SU-DHL-6 (cell line): ENCODE measurements at regions not wholly inside any gene's neighbourhood (a gene's known extent, or its start where the extent isn't known, plus 50 kb on each side); places are given as distances from the start of the nearest gene placed in this dataset.

Experiments
- H2AFZ ChIP-seq: fragments of 200-600 bp; sonication (generic); 2 replicates; pipeline ENCODE4 v1.6.1; 2014; ENCODE audit warnings: low read depth, mild to moderate bottlenecking, moderate library complexity, mixed read lengths, antibody characterized with exemption, low read length; ENCODE audit not compliant: severe bottlenecking
- H3F3A ChIP-seq: fragments of 200-600 bp; shearing (Covaris generic); 2 replicates; pipeline ENCODE4 v1.6.0; 2016; ENCODE audit warnings: antibody characterized with exemption, mild to moderate bottlenecking; ENCODE audit not compliant: insufficient read depth
- H3K27ac ChIP-seq: fragments of 200-600 bp; sonication (generic); 2 replicates; pipeline ENCODE4 v1.5.1; 2016; ENCODE audit warnings: low read depth, mild to moderate bottlenecking, low read length, moderate library complexity, mixed read lengths
- H3K27me3 ChIP-seq: fragments of 200-600 bp; sonication (generic), shearing (Covaris generic); 2 replicates; pipeline ENCODE4 v1.6.0; 2014; ENCODE audit warnings: mild to moderate bottlenecking, low read length
- H3K36me3 ChIP-seq: fragments of 200-600 bp; sonication (generic); 2 replicates; pipeline ENCODE4 v1.6.1; 2014; ENCODE audit warnings: mild to moderate bottlenecking, low read length, mixed read lengths
- H3K4me2 ChIP-seq: fragments of 300-600, 200-600 bp; shearing (Covaris generic), sonication (generic); 2 replicates; pipeline ENCODE4 v1.6.0; 2014; ENCODE audit warnings: low read length, low read depth, mild to moderate bottlenecking; ENCODE audit not compliant: poor library complexity, severe bottlenecking
- H3K4me3 ChIP-seq: fragments of 200-600 bp; sonication (generic); 2 replicates; pipeline ENCODE4 v1.5.1; 2014; ENCODE audit warnings: antibody characterized with exemption, low read length, mild to moderate bottlenecking, mixed read lengths; ENCODE audit not compliant: insufficient read depth, poor library complexity, severe bottlenecking
- H3K79me2 ChIP-seq: fragments of 200-600 bp; sonication (generic); 2 replicates; pipeline ENCODE4 v1.6.1; 2014; ENCODE audit warnings: mild to moderate bottlenecking, low read length, moderate library complexity; ENCODE audit not compliant: insufficient read depth
- H3K9ac ChIP-seq: fragments of 200-600 bp; sonication (generic); 2 replicates; pipeline ENCODE4 v1.7.0; 2014; ENCODE audit warnings: mild to moderate bottlenecking, low read length
- H3K9me2 ChIP-seq: fragments of 200-600 bp; sonication (generic); replicated peaks from 2 replicates; pipeline ENCODE4 v1.6.1; 2014; ENCODE audit warnings: low read length; ENCODE audit not compliant: insufficient read depth
- H3K9me3 ChIP-seq: fragments of 200-600 bp; sonication (generic); 2 replicates; pipeline ENCODE4 v1.6.1; 2014; ENCODE audit warnings: low read length, mixed read lengths; ENCODE audit not compliant: insufficient read depth
- H4K20me1 ChIP-seq: fragments of 200-600 bp; sonication (generic); 2 replicates; pipeline ENCODE4 v1.6.1; 2014; ENCODE audit warnings: low read depth, mild to moderate bottlenecking, antibody characterized with exemption, low read length, moderate library complexity, mixed read lengths
- CTCF ChIP-seq: fragments of 200-600 bp; sonication (generic); IDR thresholded peaks from one replicate; pipeline ENCODE4 v1.5.1; 2017; ENCODE audit warnings: antibody characterized with exemption, mild to moderate bottlenecking, low read length, moderate library complexity; ENCODE audit not compliant: insufficient read depth, poor library complexity, severe bottlenecking
- EZH2phosphoT487 ChIP-seq: fragments of 200-600 bp; sonication (generic), shearing (Covaris generic); conservative IDR thresholded peaks from 2 replicates; pipeline ENCODE4 v1.6.1; 2018; ENCODE audit warnings: mild to moderate bottlenecking, antibody characterized with exemption, low read length, moderate library complexity, mixed read lengths

DNA sequence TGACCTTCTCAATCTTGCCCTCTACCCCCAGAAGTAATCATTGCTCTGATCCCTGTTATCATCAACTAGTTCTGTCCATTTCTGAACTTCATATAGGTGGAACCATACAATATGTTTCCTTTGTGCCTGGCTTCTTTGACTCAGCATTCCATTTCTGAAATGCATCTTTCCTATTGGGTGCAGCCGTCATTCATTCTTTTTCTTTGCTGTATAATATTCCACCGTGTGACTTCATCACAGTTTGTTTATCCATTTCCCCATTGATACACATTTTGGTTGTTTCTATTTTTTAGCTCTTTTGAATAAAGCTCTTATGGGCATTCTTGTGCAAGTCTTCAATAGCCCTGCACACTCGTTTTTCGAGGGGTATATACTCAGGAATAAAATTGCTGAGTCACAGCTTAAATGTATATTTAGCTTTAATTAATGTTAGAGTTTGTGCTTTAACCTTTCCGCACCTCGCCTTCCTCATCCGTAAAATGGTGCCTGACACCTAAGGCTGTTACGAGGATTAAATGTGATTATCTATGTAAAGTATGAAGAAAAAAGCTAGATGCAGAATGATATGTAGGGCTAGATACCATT lies 491.6 kb downstream of the MIAT start:
- no peaks in the 10 kb centered on the region for H3K36me3 ChIP-seq
- H3K27me3 ChIP-seq = 0 out of 2 replicates have a peak, but pooled peaks cover 3% of the 10 kb centered on the region
- TF ChIP-seq CTCF (no peak), EZH2phosphoT487 (no peak)
- no peaks in the 10 kb centered on the region for H3K79me2 ChIP-seq
- no peaks in the 10 kb centered on the region for H3F3A ChIP-seq
- H3K4me3 ChIP-seq = no peak overlapping the region
- H4K20me1 ChIP-seq = no peaks in the 10 kb centered on the region
- no peaks in the 10 kb centered on the region for H3K9me2 ChIP-seq
- H3K4me2 ChIP-seq = no peak overlapping the region
- H2AFZ ChIP-seq = no peak overlapping the region
- no peaks in the 10 kb centered on the region for H3K9me3 ChIP-seq
- no peak overlapping the region for H3K27ac ChIP-seq
- no peak overlapping the region for H3K9ac ChIP-seq

DNA sequence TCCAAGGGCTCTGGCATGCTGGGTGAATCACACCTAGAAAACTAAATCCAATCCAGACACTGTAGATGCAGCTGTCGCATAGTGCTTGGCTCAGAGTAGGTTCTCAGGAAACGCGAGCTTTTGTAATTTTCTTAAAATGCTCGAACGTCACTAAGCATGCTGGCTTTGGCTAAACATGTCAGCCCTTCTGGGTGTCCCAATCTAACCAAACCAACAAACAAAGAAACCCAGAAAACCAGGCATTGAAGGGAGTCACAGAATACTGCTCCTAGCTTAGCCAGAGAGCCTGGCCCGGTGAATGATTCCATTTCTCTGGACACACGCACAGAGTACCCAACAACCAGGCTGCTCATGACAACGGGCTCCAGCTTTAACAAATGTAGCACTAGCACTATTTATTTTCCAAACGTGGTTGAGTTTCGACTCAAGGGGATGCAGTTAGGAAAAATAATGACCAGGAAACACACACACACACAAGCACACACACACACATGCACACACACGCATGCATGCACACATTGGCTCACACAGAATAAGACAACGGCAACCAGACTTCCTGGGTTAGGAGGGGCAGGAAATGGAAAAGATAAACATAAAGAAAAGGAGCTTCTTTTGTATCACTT lies 492.6 kb downstream of the MIAT start:
- Histone ChIP-seq H4K20me1 (no peaks in the 10 kb centered on the region), H3F3A (no peaks in the 10 kb centered on the region), H3K79me2 (no peaks in the 10 kb centered on the region), H3K4me3 (no peak overlapping the region), H3K9me3 (no peaks in the 10 kb centered on the region), H3K9me2 (no peaks in the 10 kb centered on the region), H2AFZ (no peak overlapping the region), H3K4me2 (no peak overlapping the region), H3K27me3 (0 out of 2 replicates have a peak, but pooled peaks cover 3% of the 10 kb centered on the region), H3K9ac (no peak overlapping the region), H3K36me3 (no peaks in the 10 kb centered on the region), H3K27ac (no peak overlapping the region)
- no peak for TF ChIP-seq EZH2phosphoT487
- no peak for TF ChIP-seq CTCF

DNA sequence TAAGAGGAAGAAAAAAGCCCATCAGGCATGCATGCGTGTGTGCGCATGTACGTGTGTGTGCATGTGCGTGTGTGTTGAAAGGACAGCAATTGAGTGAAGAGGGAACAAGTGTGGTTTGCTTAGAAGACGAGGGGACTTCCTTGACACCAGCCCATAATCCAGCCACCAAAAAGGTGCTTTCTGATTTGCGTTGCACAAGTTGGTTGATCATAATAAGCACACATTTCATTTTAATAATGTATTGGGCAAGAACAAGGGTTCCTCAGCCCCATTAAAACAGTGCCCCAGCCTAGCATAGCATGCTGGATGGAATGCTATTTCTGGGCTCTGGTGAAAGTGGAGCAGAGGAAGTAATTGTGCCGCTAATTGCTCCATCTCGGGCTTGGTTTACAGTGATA lies 493.2 kb downstream of the MIAT start:
- Histone ChIP-seq H3K36me3 (no peaks in the 10 kb centered on the region), H3K4me2 (no peak overlapping the region), H4K20me1 (no peaks in the 10 kb centered on the region), H3F3A (no peaks in the 10 kb centered on the region), H3K9me3 (no peaks in the 10 kb centered on the region), H3K9me2 (no peaks in the 10 kb centered on the region), H3K27me3 (0 out of 2 replicates have a peak, but pooled peaks cover 3% of the 10 kb centered on the region), H3K4me3 (no peak overlapping the region), H3K9ac (no peak overlapping the region), H3K79me2 (no peaks in the 10 kb centered on the region), H3K27ac (no peak overlapping the region), H2AFZ (no peak overlapping the region)
- TF ChIP-seq CTCF (no peak), EZH2phosphoT487 (no peak)
